HCT116 (cell line): ENCODE measurements at regions not wholly inside any gene's neighbourhood (a gene's known extent, or its start where the extent isn't known, plus 50 kb on each side); places are given as distances from the start of the nearest gene placed in this dataset.
A peak's percentile ranks its signal among the peaks of the same experiment; 100 is the strongest.

Source experiments
- ATAC-seq: fragments of 200-7000 bp; cut with Tn5 transposase; 2 replicates; pipeline ENCODE4 v1.9.1; 2020; ENCODE audit warnings: mild to moderate bottlenecking, moderate library complexity
- BruUV-seq: library from RNA; stranded (reverse); fragments of 400-500 nt; replicated peaks from 2 replicates; lab custom pipeline; 2021; lab: Mats Ljungman, UMichigan
- CTCF ChIA-PET: fragments of 300-600 bp; sonication (Branson Sonifier 250); formaldehyde crosslinking; loops from one replicate; lab custom pipeline; 2021; ENCODE audit warnings: antibody characterized with exemption; lab: Charles Lee
- POLR2A ChIA-PET: fragments of 300-600, 350-600 bp; sonication (Branson Sonifier 250); formaldehyde crosslinking; loops from one replicate; lab custom pipeline; 2021; ENCODE audit warnings: antibody characterized with exemption; lab: Charles Lee
- RAD21 ChIA-PET, 2 experiments: fragments of 300-600 bp; sonication (Branson Sonifier 250); formaldehyde crosslinking; loops; one replicate each; lab custom pipeline; 2023; ENCODE audit warnings: low total read pairs in 2 of 2; ENCODE audit not compliant: uncharacterized antibody in 2 of 2, unreplicated experiment in 2 of 2, low non-redundant PET in 1 of 2; lab: Charles Lee
- DNase-seq: peaks from one replicate; pipeline ENCODE4 v3.0.0-alpha.2; 2010; ENCODE audit warnings: low read depth, low spot score
- H2AFZ ChIP-seq: fragments of 200-600 bp; shearing (Covaris generic), sonication (generic); 2 replicates; pipeline ENCODE4 v1.6.1; 2017; ENCODE audit warnings: low read depth, mixed run types, mixed read lengths, antibody characterized with exemption, low read length; ENCODE audit not compliant: poor library complexity, severe bottlenecking
- H3K27ac ChIP-seq: 2 replicates; pipeline ENCODE4 v1.5.1; 2012; ENCODE audit warnings: low read depth, low read length
- H3K27me3 ChIP-seq: fragments of 200-600 bp; sonication (generic); 2 replicates; pipeline ENCODE4 v1.6.1; 2016; ENCODE audit warnings: mixed run types, low read length, mixed read lengths; ENCODE audit not compliant: insufficient read depth
- H3K36me3 ChIP-seq, 2 experiments: fragments of 200-500 bp in 1 of 2; fragments of 200-600 bp in 1 of 2; sonication (Bioruptor generic) in 1 of 2; sonication (generic) in 1 of 2; 2 replicates each; pipeline versions ENCODE4 v1.5.1 to v1.6.1; 2014 to 2016; ENCODE audit warnings: low read length in 2 of 2, inconsistent platforms in 1 of 2, mixed read lengths in 1 of 2, mixed run types in 1 of 2; ENCODE audit not compliant: insufficient read depth in 2 of 2, control insufficient read depth in 1 of 2
- H3K4me1 ChIP-seq, 2 experiments: fragments of 200-600 bp in 1 of 2; sonication (generic) in 1 of 2; 2 replicates each; pipeline versions ENCODE4 v1.5.1 to v1.6.1; 2012 to 2017; ENCODE audit warnings: low read length in 2 of 2, inconsistent platforms in 1 of 2, mild to moderate bottlenecking in 1 of 2, mixed read lengths in 1 of 2, mixed run types in 1 of 2, moderate library complexity in 1 of 2; ENCODE audit not compliant: insufficient read depth in 2 of 2, control insufficient read depth in 1 of 2
- H3K4me2 ChIP-seq: fragments of 200-600 bp; sonication (generic); 2 replicates; pipeline ENCODE4 v1.6.1; 2017; ENCODE audit warnings: mixed run types, low read length, mixed read lengths
- H3K4me3 ChIP-seq, 2 experiments: fragments of 200-600 bp in 1 of 2; sonication (generic) in 1 of 2; replicated peaks in 1 of 2; 2 replicates each; pipeline ENCODE4 v1.5.1; 2011 to 2016; ENCODE audit warnings: low read length in 2 of 2, control low read depth in 1 of 2, low read depth in 1 of 2, mild to moderate bottlenecking in 1 of 2, mixed read lengths in 1 of 2, mixed run types in 1 of 2
- H3K79me2 ChIP-seq: fragments of 200-600 bp; sonication (generic); 2 replicates; pipeline ENCODE4 v1.6.1; 2017; ENCODE audit warnings: mild to moderate bottlenecking, mixed run types, low read length, moderate library complexity, mixed read lengths; ENCODE audit not compliant: insufficient read depth
- H3K9ac ChIP-seq: fragments of 200-600 bp; sonication (generic); 2 replicates; pipeline ENCODE4 v1.6.1; 2016; ENCODE audit warnings: low read length, mixed read lengths
- H3K9me2 ChIP-seq: fragments of 200-600 bp; sonication (generic), shearing (Covaris generic); 2 replicates; pipeline ENCODE4 v1.6.1; 2017; ENCODE audit warnings: mixed run types, mild to moderate bottlenecking, moderate library complexity; ENCODE audit not compliant: insufficient read depth
- H3K9me3 ChIP-seq, 2 experiments: fragments of 200-500 bp in 1 of 2; fragments of 200-600 bp in 1 of 2; sonication (Bioruptor generic) in 1 of 2; sonication (generic) in 1 of 2; 2 replicates each; pipeline ENCODE4 v1.6.1; 2014 to 2017; ENCODE audit warnings: low read length in 2 of 2, mixed read lengths in 2 of 2, inconsistent platforms in 1 of 2, low read depth in 1 of 2, mild to moderate bottlenecking in 1 of 2, mixed run types in 1 of 2, moderate library complexity in 1 of 2; ENCODE audit not compliant: control insufficient read depth in 1 of 2, insufficient read depth in 1 of 2
- H4K20me1 ChIP-seq: fragments of 200-600 bp; sonication (generic), shearing (Covaris generic); 2 replicates; pipeline ENCODE4 v1.6.1; 2017; ENCODE audit warnings: mixed run types, mild to moderate bottlenecking, moderate library complexity; ENCODE audit not compliant: insufficient read depth
- CBX3 ChIP-seq: IDR thresholded peaks from 2 replicates; pipeline ENCODE4 v1.6.1; 2012; ENCODE audit warnings: low read depth
- CEBPB ChIP-seq: IDR thresholded peaks from 2 replicates; pipeline ENCODE4 v1.6.1; 2012; ENCODE audit warnings: low read depth
- EGR1 ChIP-seq: IDR thresholded peaks from 2 replicates; pipeline ENCODE4 v1.6.1; 2012; ENCODE audit warnings: low read depth
- ELF1 ChIP-seq: IDR thresholded peaks from 2 replicates; pipeline ENCODE4 v1.6.1; 2012; ENCODE audit warnings: low read depth, borderline replicate concordance
- EZH2 ChIP-seq: fragments of 200-600 bp; sonication (generic); IDR thresholded peaks from 2 replicates; pipeline ENCODE4 v1.6.1; 2017; ENCODE audit warnings: antibody characterized with exemption, mixed run types
- POLR2AphosphoS5 ChIP-seq: IDR thresholded peaks from 2 replicates; pipeline ENCODE4 v1.6.1; 2011; ENCODE audit warnings: mild to moderate bottlenecking, low read depth, low read length, moderate library complexity
- SIN3A ChIP-seq: IDR thresholded peaks from 2 replicates; pipeline ENCODE4 v1.6.1; 2012; ENCODE audit warnings: low read depth
- SRF ChIP-seq: IDR thresholded peaks from 2 replicates; pipeline ENCODE4 v1.6.1; 2012; ENCODE audit warnings: low read depth
- YY1 ChIP-seq: IDR thresholded peaks from 2 replicates; pipeline ENCODE4 v1.6.1; 2011; ENCODE audit warnings: low read length, low read depth, moderate library complexity, mild to moderate bottlenecking; ENCODE audit not compliant: insufficient replicate concordance; ENCODE audit errors: extremely low read depth
- ZFX ChIP-seq: fragments of 450-650 bp; IDR thresholded peaks from 2 replicates; pipeline ENCODE4 v1.6.1; 2017
- ZNF274 ChIP-seq: fragments of 200-500 bp; sonication (Bioruptor generic); IDR thresholded peaks from 2 replicates; pipeline ENCODE4 v1.6.1; 2014; ENCODE audit warnings: mild to moderate bottlenecking, low read depth, low read length, inconsistent platforms
- intact Hi-C: fragments of 100-400 bp; cut with micrococcal nuclease; formaldehyde crosslinking; loops from 2 replicates; pipeline ENCODE4 v1.10.0; 2022
- TF ChIP-seq, protein P1 (sequence below): IDR thresholded peaks from 2 replicates; pipeline ENCODE4 v1.6.1; 2011; ENCODE audit warnings: mild to moderate bottlenecking, low read length, moderate library complexity; ENCODE audit not compliant: insufficient replicate concordance; ENCODE audit errors: extremely low read depth
- TF ChIP-seq, protein P2 (sequence below): IDR thresholded peaks from 2 replicates; pipeline ENCODE4 v1.6.1; 2012
- TF ChIP-seq, protein P3 (sequence below): IDR thresholded peaks from 2 replicates; pipeline ENCODE4 v1.6.1; 2012; ENCODE audit warnings: low read depth
- TF ChIP-seq, protein P4 (sequence below): IDR thresholded peaks from 2 replicates; pipeline ENCODE4 v1.6.1; 2012
- TF ChIP-seq, protein P5 (sequence below), 3 experiments: fragments of 200-600 bp in 1 of 3; sonication (generic) in 1 of 3; IDR thresholded peaks in 2 of 3; conservative IDR thresholded peaks in 1 of 3; 2 replicates each; pipeline ENCODE4 v1.5.1; 2012 to 2017; ENCODE audit warnings: low read depth in 2 of 3, low read length in 2 of 3, antibody characterized with exemption in 1 of 3, borderline replicate concordance in 1 of 3, control low read depth in 1 of 3, mild to moderate bottlenecking in 1 of 3, mixed read lengths in 1 of 3, mixed run types in 1 of 3, moderate library complexity in 1 of 3; ENCODE audit not compliant: insufficient read depth in 1 of 3

DNA sequence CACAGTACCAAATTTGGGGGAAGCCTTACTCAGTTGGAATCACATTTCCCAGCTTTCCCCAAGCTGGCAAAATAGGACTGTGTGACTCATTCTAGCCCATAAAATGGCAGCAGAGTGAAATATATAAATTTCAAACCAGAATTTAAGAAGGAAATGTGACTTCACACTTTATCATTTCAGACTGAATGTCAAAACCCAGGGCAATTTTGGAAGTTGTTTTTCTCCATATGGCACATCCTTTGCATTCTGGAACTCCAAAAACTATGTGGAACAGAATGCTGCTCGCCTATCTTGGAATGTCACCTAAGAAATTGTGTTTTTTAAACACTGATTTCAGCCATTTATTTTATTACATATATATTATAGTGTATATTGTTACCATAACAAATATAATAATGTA lies 424.7 kb upstream of the ST8SIA4 start:
- Histone ChIP-seq H3K4me1 (no peaks in the 10 kb centered on the region), H3K27me3 (no peaks in the 10 kb centered on the region), H3K79me2 (no peaks in the 10 kb centered on the region), H4K20me1 (no peaks in the 10 kb centered on the region), H3K9me2 (no peaks in the 10 kb centered on the region; the same call in 1 of the 2 replicates), H3K4me3 (no peak overlapping the region), H2AFZ (peak overlapping the region; percentile 35), H3K9ac (no peak overlapping the region), H3K9me3 (no peaks in the 10 kb centered on the region), H3K4me2 (no peak overlapping the region), H3K36me3 (no peaks in the 10 kb centered on the region), H3K27ac (no peak overlapping the region)
- intact Hi-C loops = no loop called here
- ChIA-PET POLR2A (no interaction called here), CTCF (no interaction called here), RAD21 (no interaction called here)
- no TSS peak for BruUV-seq
- no peak for TF ChIP-seq SIN3A
- TF ChIP-seq, protein P1, sequence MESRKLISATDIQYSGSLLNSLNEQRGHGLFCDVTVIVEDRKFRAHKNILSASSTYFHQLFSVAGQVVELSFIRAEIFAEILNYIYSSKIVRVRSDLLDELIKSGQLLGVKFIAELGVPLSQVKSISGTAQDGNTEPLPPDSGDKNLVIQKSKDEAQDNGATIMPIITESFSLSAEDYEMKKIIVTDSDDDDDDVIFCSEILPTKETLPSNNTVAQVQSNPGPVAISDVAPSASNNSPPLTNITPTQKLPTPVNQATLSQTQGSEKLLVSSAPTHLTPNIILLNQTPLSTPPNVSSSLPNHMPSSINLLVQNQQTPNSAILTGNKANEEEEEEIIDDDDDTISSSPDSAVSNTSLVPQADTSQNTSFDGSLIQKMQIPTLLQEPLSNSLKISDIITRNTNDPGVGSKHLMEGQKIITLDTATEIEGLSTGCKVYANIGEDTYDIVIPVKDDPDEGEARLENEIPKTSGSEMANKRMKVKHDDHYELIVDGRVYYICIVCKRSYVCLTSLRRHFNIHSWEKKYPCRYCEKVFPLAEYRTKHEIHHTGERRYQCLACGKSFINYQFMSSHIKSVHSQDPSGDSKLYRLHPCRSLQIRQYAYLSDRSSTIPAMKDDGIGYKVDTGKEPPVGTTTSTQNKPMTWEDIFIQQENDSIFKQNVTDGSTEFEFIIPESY = no peak
- no peak for TF ChIP-seq EGR1
- no peak for TF ChIP-seq ZFX
- TF ChIP-seq, protein P2, sequence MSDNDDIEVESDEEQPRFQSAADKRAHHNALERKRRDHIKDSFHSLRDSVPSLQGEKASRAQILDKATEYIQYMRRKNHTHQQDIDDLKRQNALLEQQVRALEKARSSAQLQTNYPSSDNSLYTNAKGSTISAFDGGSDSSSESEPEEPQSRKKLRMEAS = no peak
- TF ChIP-seq, protein P3, sequence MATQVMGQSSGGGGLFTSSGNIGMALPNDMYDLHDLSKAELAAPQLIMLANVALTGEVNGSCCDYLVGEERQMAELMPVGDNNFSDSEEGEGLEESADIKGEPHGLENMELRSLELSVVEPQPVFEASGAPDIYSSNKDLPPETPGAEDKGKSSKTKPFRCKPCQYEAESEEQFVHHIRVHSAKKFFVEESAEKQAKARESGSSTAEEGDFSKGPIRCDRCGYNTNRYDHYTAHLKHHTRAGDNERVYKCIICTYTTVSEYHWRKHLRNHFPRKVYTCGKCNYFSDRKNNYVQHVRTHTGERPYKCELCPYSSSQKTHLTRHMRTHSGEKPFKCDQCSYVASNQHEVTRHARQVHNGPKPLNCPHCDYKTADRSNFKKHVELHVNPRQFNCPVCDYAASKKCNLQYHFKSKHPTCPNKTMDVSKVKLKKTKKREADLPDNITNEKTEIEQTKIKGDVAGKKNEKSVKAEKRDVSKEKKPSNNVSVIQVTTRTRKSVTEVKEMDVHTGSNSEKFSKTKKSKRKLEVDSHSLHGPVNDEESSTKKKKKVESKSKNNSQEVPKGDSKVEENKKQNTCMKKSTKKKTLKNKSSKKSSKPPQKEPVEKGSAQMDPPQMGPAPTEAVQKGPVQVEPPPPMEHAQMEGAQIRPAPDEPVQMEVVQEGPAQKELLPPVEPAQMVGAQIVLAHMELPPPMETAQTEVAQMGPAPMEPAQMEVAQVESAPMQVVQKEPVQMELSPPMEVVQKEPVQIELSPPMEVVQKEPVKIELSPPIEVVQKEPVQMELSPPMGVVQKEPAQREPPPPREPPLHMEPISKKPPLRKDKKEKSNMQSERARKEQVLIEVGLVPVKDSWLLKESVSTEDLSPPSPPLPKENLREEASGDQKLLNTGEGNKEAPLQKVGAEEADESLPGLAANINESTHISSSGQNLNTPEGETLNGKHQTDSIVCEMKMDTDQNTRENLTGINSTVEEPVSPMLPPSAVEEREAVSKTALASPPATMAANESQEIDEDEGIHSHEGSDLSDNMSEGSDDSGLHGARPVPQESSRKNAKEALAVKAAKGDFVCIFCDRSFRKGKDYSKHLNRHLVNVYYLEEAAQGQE = no peak
- TF ChIP-seq POLR2AphosphoS5 = no peak
- TF ChIP-seq CEBPB = no peak
- TF ChIP-seq SRF = no peak
- TF ChIP-seq EZH2 = no peak
- no peak for TF ChIP-seq CBX3
- no peak for TF ChIP-seq ELF1
- TF ChIP-seq, protein P4, sequence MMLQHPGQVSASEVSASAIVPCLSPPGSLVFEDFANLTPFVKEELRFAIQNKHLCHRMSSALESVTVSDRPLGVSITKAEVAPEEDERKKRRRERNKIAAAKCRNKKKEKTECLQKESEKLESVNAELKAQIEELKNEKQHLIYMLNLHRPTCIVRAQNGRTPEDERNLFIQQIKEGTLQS = no peak
- TF ChIP-seq ZNF274 = no peak
- TF ChIP-seq YY1 = no peak
- TF ChIP-seq, protein P5, sequence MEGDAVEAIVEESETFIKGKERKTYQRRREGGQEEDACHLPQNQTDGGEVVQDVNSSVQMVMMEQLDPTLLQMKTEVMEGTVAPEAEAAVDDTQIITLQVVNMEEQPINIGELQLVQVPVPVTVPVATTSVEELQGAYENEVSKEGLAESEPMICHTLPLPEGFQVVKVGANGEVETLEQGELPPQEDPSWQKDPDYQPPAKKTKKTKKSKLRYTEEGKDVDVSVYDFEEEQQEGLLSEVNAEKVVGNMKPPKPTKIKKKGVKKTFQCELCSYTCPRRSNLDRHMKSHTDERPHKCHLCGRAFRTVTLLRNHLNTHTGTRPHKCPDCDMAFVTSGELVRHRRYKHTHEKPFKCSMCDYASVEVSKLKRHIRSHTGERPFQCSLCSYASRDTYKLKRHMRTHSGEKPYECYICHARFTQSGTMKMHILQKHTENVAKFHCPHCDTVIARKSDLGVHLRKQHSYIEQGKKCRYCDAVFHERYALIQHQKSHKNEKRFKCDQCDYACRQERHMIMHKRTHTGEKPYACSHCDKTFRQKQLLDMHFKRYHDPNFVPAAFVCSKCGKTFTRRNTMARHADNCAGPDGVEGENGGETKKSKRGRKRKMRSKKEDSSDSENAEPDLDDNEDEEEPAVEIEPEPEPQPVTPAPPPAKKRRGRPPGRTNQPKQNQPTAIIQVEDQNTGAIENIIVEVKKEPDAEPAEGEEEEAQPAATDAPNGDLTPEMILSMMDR (IDR thresholded peaks at IDR 0.05 in 2 of 3, conservative IDR thresholded peaks at IDR 0.05 in 1 of 3; ENCODE audit: borderline replicate concordance in 1 of 3, insufficient read depth in 1 of 3, low read depth in 2 of 3, low read length in 2 of 3) = no peak
- no peak for DNase-seq
- ATAC-seq = no peak
